Activated T-cell treated with anti-CD3 and anti-CD28 coated beads for 48 hours (primary cell): ENCODE measurements at regions not wholly inside any gene's neighbourhood (a gene's known extent, or its start where the extent isn't known, plus 50 kb on each side); places are given as distances from the start of the nearest gene placed in this dataset.

Experiments used
- DNase-seq: peaks from one replicate; pipeline ENCODE4 v3.0.0-alpha.2; 2020; ENCODE audit warnings: low read depth

DNA sequence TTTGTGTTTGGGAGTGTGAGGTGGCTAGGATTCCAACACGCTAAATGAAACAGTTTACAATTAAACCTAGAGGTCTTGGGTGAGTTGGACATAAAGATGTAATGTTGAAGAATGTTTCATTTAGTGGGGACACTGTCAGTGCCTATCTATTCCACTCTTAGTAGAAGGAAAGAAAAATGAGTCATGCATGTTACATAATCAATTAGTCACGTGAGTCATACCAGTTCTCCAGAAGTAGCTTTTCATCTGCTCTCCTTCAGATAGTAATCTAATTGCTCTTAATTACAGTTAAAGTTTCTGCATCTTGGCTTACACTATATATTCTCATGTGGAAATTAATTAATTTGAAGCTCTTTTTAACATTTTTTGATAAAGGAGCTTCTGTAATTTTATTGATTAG is 115.7 kb upstream of the P2RY1 start:
- DNase-seq: no peak

DNA sequence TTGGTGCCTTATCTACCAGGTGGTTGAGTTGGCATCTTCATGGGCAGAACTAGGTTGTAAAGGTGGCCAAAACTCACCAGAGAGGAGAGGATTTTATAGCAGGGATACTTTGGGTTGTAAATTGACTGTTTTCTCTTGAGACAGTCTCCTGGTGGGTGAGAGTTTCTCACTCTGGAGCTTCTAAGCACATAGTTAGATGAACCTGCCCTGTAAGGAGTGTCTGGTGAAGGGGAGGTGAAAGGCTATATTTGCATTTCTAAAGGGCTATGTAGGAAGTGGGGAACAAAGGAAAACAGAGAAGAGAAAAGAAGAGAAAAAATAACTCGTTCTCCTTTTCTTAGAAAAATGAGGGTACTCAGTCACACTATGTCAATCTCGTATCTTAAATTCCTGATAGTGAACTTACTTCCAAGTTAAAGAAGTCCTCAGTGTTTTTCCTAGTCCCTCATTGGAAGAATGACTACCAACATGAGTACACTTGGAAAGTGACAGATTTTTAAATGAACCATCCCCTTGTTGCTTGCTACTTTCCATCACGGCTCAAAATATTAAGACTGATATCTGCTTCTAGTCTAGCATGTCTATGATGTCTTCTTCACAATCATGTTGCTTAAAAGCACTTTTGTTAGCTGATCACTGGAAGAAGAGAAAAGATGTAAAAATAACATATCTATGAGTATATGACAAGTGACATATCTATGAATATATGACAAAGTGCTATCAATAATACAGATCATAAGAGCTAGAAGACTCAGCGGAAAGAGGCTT is 113.8 kb upstream of the P2RY1 start:
- DNase-seq: no peak

- no peak for DNase-seq
Measured at GRCh38 chr3:152724270-152724669, 110.7 kb upstream of the P2RY1 start.

DNA sequence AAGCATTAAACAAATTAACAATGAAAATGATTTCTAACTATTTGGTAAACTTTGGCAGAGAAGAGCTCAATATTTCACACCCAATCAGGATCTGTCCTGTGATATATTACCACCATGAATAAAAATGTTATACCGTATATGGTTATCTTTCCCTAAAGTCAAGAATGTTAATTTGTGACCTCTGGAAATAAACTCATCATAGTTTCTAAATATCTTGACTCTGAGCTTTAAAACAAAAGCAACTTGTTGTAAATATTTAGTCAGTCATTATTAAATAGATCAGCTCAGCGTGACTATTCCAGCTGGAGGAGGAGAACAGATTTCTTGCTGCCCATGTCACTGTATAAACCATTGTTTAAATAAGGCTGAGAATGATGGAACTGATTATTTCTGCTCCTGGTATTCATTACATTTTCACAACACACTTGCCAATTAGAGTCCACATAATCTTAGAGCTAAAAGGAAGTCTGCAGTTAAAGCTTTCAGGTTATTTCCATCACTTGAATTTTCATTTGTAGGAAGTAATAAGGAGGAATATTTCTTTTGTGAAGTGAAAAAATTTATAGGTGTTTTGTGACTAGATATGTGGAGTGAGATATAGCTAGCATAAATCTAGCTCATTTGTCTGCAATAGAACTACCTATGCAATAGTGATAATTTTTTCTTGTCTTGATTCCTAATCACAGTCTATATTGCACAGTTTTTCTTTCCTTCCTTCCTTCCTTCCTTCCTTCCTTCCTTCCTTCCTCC is 106.5 kb upstream of the P2RY1 start:
- no peak for DNase-seq

- DNase-seq: no peak
Measured at GRCh38 chr3:152729906-152730305, 105.0 kb upstream of the P2RY1 start.

DNA sequence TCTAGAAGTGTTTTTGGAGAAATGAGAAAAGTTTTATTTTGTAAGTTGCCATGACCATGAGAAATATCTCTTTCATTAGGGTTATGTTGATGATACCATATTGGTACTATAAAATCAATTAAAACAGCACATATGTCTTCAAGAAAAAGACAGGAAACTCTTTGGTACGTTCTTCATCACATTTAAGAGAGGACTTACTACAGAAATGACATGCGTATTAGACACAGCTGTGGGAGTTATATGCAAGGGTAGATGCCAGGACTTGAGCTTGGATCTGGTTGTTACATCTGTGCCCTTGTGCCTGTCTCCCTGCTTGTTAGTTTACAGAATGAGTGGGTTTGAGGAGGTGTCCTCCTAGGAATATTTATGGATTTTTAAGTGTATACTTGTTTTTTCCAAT is 103.4 kb upstream of the P2RY1 start:
- no peak for DNase-seq

GRCh38 chr3:152733584-152734119 is 101.3 kb upstream of the P2RY1 start:
- no peak for DNase-seq

DNA sequence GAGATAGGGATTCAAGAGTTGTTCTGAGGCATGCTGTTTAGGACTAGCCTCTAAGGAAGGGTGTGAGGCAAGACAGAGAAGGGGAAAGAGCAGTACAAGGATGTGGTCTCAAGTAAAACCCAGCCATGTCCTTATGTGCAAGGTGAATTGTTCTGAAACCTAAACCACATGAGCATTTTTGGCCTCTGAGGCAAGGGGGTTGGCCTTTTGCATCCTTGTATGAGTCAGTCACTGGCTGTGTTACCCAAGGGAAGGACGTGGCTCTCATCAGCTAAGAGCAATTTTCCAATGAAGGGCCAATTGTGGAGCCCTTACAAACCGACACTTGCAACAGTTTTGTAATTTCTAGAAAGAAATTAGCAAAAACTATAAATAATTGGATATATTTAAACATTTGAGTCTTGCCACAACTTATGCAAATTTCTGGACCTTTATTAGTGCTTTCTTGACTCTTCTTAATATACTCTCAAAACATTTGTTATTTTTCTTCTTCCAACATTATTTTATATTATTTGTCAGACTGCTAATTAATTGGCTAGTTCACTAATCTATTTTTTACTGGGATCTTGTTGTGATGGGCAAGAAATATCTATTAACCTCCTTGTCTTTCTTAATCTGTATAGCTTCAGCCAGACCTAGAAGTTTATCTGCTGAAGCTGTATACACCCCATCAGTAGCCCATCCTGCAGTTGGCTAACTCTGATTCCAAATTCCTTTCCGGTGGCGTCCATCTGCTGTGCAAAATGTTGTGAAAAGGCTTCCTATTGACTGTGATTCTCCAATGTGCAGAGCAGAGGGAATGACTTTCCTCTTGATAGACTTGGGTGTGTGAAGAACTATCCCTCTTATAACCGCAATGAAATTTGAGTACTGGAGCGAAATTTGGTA is 97.7 kb upstream of the P2RY1 start:
- DNase-seq: no peak

DNA sequence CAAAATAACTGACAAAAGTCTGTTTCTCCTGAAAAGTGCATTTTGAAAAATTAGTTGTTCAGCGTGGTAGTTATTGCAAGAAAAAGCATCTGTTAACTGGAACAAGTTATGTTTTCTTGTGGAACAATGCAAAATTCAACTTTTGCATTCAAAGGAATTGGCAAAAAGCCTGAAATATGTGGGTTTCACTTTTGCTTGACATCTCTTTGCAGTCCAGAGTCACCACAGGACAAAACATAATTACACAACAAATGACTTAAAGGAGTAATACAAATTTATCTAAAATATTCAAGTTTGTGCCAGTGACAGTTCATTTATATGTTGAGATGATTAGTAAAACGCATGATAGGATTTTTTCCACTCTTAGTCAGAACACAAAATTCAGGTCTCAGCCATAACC is 96.3 kb upstream of the P2RY1 start:
- DNase-seq: no peak

- no peak for DNase-seq
Measured at GRCh38 chr3:152742368-152743347, 92.3 kb upstream of the P2RY1 start.

- DNase-seq: no peak
Measured at GRCh38 chr3:152745646-152746045, 89.3 kb upstream of the P2RY1 start.

DNA sequence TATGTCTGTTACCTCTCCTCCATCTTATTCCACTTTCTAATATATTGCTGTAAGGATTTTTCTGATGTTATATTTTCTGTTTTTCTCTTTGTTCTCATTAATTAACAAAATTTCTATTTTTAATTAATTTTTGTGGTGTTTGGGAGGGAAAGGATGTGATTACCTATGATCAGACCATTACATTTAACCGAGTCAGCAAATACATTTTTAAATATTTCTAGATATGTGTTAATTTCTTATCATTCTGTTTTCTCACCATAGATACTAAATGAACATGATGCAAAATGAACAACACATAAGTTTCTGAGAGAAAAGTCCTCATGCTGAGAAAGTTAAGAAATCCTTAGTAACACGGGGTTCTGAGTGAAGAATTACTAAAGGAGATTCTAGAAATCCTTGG is 80.6 kb upstream of the P2RY1 start:
- DNase-seq: no peak

GRCh38 chr3:152756807-152757206 is 78.1 kb upstream of the P2RY1 start:
- DNase-seq: no peak

DNA sequence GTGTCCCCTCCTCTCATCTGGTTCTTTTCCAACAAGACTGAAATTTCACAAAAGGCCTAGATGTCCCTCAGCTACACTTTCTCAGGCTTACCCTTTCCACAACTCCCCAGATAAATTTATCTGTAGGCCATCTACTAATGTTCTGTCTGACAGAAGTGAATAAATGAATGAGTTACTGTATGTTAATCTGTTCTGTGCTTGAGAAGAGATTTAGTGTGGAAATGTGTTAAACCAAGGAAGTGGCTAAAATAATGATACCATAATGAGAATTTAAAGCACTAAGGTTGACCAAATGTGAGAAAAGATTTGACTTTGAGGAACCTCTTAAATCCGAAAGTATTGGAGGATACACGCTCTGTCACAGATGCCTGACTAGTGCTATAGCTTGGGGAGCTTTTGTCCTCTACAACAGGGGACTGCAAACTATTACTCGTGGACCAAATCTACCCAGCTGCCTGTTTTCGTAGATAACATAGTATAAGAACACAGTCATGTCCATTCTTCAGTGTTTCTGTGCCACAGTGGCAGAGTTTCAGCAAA is 74.8 kb upstream of the P2RY1 start:
- DNase-seq: no peak

GRCh38 chr3:152760591-152760990 is 74.3 kb upstream of the P2RY1 start:
- DNase-seq: no peak

DNA sequence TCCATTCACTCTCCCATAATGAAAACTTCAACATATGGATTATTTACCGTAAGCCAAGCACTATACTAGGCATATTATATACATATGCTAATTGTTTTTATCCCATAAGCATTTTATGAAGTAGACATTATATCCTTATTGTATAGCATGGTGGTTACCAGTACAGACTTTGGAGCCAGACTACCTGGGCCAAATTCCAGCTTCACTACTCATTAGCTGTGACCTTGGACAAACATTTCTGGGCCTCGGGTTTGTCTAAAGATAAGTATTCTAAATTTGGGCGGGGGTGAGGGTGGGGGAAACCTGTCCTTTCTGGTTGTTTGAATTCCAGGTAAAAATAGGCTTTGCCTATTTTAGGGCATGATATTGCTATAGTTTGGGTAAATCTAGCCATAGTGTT is 66.5 kb upstream of the P2RY1 start:
- no peak for DNase-seq

DNA sequence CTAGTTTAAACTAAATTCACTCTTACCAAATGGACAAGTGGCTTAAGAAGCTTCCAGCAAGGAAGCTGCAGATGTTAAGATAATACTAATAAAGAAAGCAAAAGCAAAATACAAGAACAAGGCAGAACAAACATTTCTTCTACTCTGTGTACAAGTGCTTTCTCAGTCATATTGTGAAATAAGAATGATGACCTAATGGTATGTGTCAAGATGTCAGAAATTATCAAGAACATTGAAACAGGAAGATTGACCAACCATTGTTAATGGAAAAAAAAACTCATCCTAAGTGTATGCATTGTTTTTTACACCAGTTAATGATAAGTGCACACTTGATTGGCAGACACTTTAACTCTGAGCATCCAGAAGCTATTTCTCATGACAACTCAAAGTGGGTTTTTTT is 65.4 kb upstream of the P2RY1 start:
- no peak for DNase-seq

DNA sequence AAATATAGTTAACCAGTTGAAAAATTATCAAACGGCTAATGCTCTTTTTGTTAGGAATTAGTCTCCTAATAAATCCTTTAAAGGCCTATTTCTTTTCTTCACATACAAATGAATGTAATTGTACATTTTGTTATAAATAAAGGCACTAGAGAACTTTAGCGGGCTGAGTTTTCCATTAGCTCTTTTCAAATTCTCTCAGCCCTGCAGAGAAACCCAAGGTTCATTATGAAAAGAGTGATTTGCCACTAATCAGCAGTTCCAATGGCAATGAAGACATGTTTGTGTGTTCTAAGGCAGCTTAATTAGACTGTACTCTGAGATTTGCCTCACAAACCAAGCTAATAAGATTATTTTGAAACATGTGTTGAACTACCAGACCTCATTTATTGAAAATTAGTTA is 64.6 kb upstream of the P2RY1 start:
- no peak for DNase-seq

GRCh38 chr3:152771120-152771519 is 63.8 kb upstream of the P2RY1 start:
- no peak for DNase-seq

DNA sequence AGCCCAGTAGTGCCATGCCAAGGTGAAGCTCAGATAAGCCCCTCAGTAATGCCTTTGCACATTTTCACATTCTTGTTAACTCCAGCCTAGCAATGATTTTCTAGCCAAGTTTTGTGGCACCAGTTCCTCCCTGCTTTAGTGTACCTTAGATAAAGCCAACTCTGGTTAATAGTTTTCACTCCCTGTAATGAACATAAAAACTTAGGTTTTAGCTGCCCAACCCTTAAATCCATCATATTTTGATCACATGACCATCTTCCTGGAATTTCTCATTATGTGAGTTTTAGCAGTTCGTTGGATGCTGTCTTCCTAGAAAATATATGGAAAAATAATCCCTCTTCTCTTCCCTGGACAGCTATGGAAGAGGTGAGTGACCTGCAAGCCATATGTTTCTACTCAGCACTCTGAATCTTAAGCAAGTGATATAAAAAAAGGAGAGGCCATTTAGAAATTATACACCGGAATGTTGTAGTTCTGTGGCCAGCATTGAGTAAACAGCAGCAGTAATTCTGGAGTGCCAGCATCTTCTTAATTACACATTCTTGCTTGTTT is 62.2 kb upstream of the P2RY1 start:
- no peak for DNase-seq

- DNase-seq: no peak
Measured at GRCh38 chr3:152773633-152774032, 61.3 kb upstream of the P2RY1 start.
